ENCODE measurements at regions not wholly inside any gene's neighbourhood (a gene's known extent, or its start where the extent isn't known, plus 50 kb on each side); places are given as distances from the start of the nearest gene placed in this dataset.

- Histone ChIP-seq H3K4me3 (no peak overlapping the region), H2AFZ (no peak overlapping the region), H3K36me3 (replicated peaks; ENCODE audit: insufficient read depth, low read depth) (no peaks in the 10 kb centered on the region), H3K9me3 (ENCODE audit: low read depth) (no peaks in the 10 kb centered on the region), H4K20me1 (ENCODE audit: insufficient read depth, poor library complexity, severe bottlenecking) (no peaks in the 10 kb centered on the region), H3K27ac (no peak overlapping the region), H3K27me3 (no peaks in the 10 kb centered on the region), H3K79me2 (no peaks in the 10 kb centered on the region), H3K4me2 (no peak overlapping the region), H3K4me1 (ENCODE audit: insufficient read depth) (no peaks in the 10 kb centered on the region), H3K9me2 (replicated peaks; ENCODE audit: insufficient read depth) (no peaks in the 10 kb centered on the region)
- 76% methylated on average over 1 of the region's 1 CpG for WGBS (ENCODE audit: low lambda C conversion rate, missing lambda C conversion rate)
- no peak for DNase-seq (ENCODE audit: low spot score)
- no peak for TF ChIP-seq EZH2phosphoT487 (IDR thresholded peaks at IDR 0.05; ENCODE audit: low read depth, severe bottlenecking, unreplicated experiment)
- no peak for TF ChIP-seq EZH2 (IDR thresholded peaks at IDR 0.05; ENCODE audit: borderline replicate concordance)
- TF ChIP-seq CTCF (IDR thresholded peaks at IDR 0.05; ENCODE audit: poor library complexity), result no peak
Measured at GRCh38 chr12:40552868-40553267, 139.4 kb upstream of the CNTN1 start.

GRCh38 chr12:40557980-40558379 lies 134.3 kb upstream of the CNTN1 start:
- 68% methylated on average over 2 of the region's 2 CpGs for WGBS (ENCODE audit: low lambda C conversion rate, missing lambda C conversion rate)
- no peak overlapping the region for H2AFZ ChIP-seq

GRCh38 chr12:40559865-40560264 lies 132.4 kb upstream of the CNTN1 start:
- H3K27ac ChIP-seq, result no peak overlapping the region
- no peaks in the 10 kb centered on the region for H3K27me3 ChIP-seq
- no peaks in the 10 kb centered on the region for H4K20me1 ChIP-seq (ENCODE audit: insufficient read depth, poor library complexity, severe bottlenecking)
- no peak overlapping the region for H2AFZ ChIP-seq
- no peaks in the 10 kb centered on the region for H3K4me1 ChIP-seq (ENCODE audit: insufficient read depth)
- H3K36me3 ChIP-seq (replicated peaks; ENCODE audit: insufficient read depth, low read depth), result no peaks in the 10 kb centered on the region
- no peak overlapping the region for H3K4me2 ChIP-seq
- DNase-seq (ENCODE audit: low spot score), result no peak
- H3K79me2 ChIP-seq, result no peaks in the 10 kb centered on the region
- no peak overlapping the region for H3K4me3 ChIP-seq
- H3K9me3 ChIP-seq (ENCODE audit: low read depth), result no peaks in the 10 kb centered on the region
- H3K9me2 ChIP-seq (replicated peaks; ENCODE audit: insufficient read depth), result no peaks in the 10 kb centered on the region
- TF ChIP-seq EZH2 (IDR thresholded peaks at IDR 0.05; ENCODE audit: borderline replicate concordance) (no peak), CTCF (IDR thresholded peaks at IDR 0.05; ENCODE audit: poor library complexity) (no peak), EZH2phosphoT487 (IDR thresholded peaks at IDR 0.05; ENCODE audit: low read depth, severe bottlenecking, unreplicated experiment) (no peak)

More at GRCh38 chr12:40557980-40558379, 134.3 kb upstream of the CNTN1 start:
- no peaks in the 10 kb centered on the region for H3K9me3 ChIP-seq (ENCODE audit: low read depth)
- H3K4me3 ChIP-seq, result no peak overlapping the region
- H3K4me1 ChIP-seq (ENCODE audit: insufficient read depth), result no peaks in the 10 kb centered on the region
- H3K79me2 ChIP-seq, result no peaks in the 10 kb centered on the region
- no peaks in the 10 kb centered on the region for H3K9me2 ChIP-seq (replicated peaks; ENCODE audit: insufficient read depth)
- H3K36me3 ChIP-seq (replicated peaks; ENCODE audit: insufficient read depth, low read depth), result no peaks in the 10 kb centered on the region
- no peak overlapping the region for H3K4me2 ChIP-seq
- TF ChIP-seq CTCF (IDR thresholded peaks at IDR 0.05; ENCODE audit: poor library complexity) (no peak), EZH2 (IDR thresholded peaks at IDR 0.05; ENCODE audit: borderline replicate concordance) (no peak), EZH2phosphoT487 (IDR thresholded peaks at IDR 0.05; ENCODE audit: low read depth, severe bottlenecking, unreplicated experiment) (no peak)
- no peak overlapping the region for H3K27ac ChIP-seq
- no peaks in the 10 kb centered on the region for H4K20me1 ChIP-seq (ENCODE audit: insufficient read depth, poor library complexity, severe bottlenecking)
- H3K27me3 ChIP-seq, result no peaks in the 10 kb centered on the region
- DNase-seq (ENCODE audit: low spot score), result no peak

- WGBS (ENCODE audit: low lambda C conversion rate, missing lambda C conversion rate), result 63% methylated on average over 1 of the region's 1 CpG
- H3K4me2 ChIP-seq, result no peak overlapping the region
- H3K4me1 ChIP-seq (ENCODE audit: insufficient read depth), result no peaks in the 10 kb centered on the region
- no peaks in the 10 kb centered on the region for H3K27me3 ChIP-seq
- H3K4me3 ChIP-seq, result no peak overlapping the region
- H3K9me2 ChIP-seq (replicated peaks; ENCODE audit: insufficient read depth), result no peaks in the 10 kb centered on the region
- no peak overlapping the region for H3K27ac ChIP-seq
- H2AFZ ChIP-seq, result no peak overlapping the region
- H3K9me3 ChIP-seq (ENCODE audit: low read depth), result no peaks in the 10 kb centered on the region
- no peaks in the 10 kb centered on the region for H3K79me2 ChIP-seq
- DNase-seq (ENCODE audit: low spot score), result no peak
- no peak for TF ChIP-seq EZH2 (IDR thresholded peaks at IDR 0.05; ENCODE audit: borderline replicate concordance)
- no peak for TF ChIP-seq CTCF (IDR thresholded peaks at IDR 0.05; ENCODE audit: poor library complexity)
- TF ChIP-seq EZH2phosphoT487 (IDR thresholded peaks at IDR 0.05; ENCODE audit: low read depth, severe bottlenecking, unreplicated experiment), result no peak
- no peaks in the 10 kb centered on the region for H3K36me3 ChIP-seq (replicated peaks; ENCODE audit: insufficient read depth, low read depth)
- H4K20me1 ChIP-seq (ENCODE audit: insufficient read depth, poor library complexity, severe bottlenecking), result no peaks in the 10 kb centered on the region
Measured at GRCh38 chr12:40560848-40561247, 131.4 kb upstream of the CNTN1 start.
